AG04450 (cell line): ENCODE measurements at regions not wholly inside any gene's neighbourhood (a gene's known extent, or its start where the extent isn't known, plus 50 kb on each side); places are given as distances from the start of the nearest gene placed in this dataset.

Experiments
- CTCF ChIA-PET: fragments of 300-600, 350-600 bp; formaldehyde crosslinking; extraction: SDS; loops from one replicate; lab custom pipeline; 2022; ENCODE audit warnings: antibody characterized with exemption, inconsistent platforms; lab: Charles Lee
- POLR2A ChIA-PET: fragments of 350-600 bp; formaldehyde crosslinking; extraction: SDS; loops from one replicate; lab custom pipeline; 2021; ENCODE audit warnings: antibody characterized with exemption, inconsistent platforms; lab: Yijun Ruan, JAX
- DNase-seq: peaks from one replicate; pipeline ENCODE4 v3.0.0-alpha.2; 2011; ENCODE audit warnings: low read depth, low spot score
- H3K27ac ChIP-seq: one replicate; pipeline ENCODE4 v1.5.1; 2012; ENCODE audit warnings: low read depth, low read length, control low read depth
- H3K27me3 ChIP-seq: one replicate; pipeline ENCODE4 v1.6.0; 2012; ENCODE audit warnings: low read length; ENCODE audit not compliant: control insufficient read depth, insufficient read depth
- H3K4me3 ChIP-seq: 2 replicates; pipeline ENCODE4 v1.5.1; 2011; ENCODE audit warnings: mild to moderate bottlenecking, low read depth, low read length, control low read depth
- H3K9me3 ChIP-seq: 2 replicates; pipeline ENCODE4 v1.5.1; 2012; ENCODE audit warnings: low read length; ENCODE audit not compliant: control insufficient read depth, insufficient read depth
- CTCF ChIP-seq: IDR thresholded peaks from 2 replicates; pipeline ENCODE4 v1.5.1; 2011; ENCODE audit warnings: low read depth, low read length, control low read depth, inconsistent platforms

- no peak for DNase-seq
- no peak for TF ChIP-seq CTCF
- Histone ChIP-seq H3K4me3 (no peak overlapping the region), H3K27ac (no peak overlapping the region), H3K27me3 (no peaks in the 10 kb centered on the region), H3K9me3 (no peaks in the 10 kb centered on the region)
- CTCF ChIA-PET, result no interaction called here
- POLR2A ChIA-PET, result no interaction called here
Measured at GRCh38 chr3:147807776-147808175, 398.6 kb downstream of the ZIC1 start.

- ChIA-PET CTCF (no interaction called here), POLR2A (no interaction called here)
- DNase-seq, result no peak
- TF ChIP-seq CTCF, result no peak
- H3K27me3 ChIP-seq, result no peaks in the 10 kb centered on the region
- H3K27ac ChIP-seq, result no peak overlapping the region
- H3K9me3 ChIP-seq, result no peaks in the 10 kb centered on the region
- H3K4me3 ChIP-seq, result no peak overlapping the region
Measured at GRCh38 chr3:147809206-147809605, 400.0 kb downstream of the ZIC1 start.

- no peak for TF ChIP-seq CTCF
- no peaks in the 10 kb centered on the region for H3K9me3 ChIP-seq
- no peak overlapping the region for H3K27ac ChIP-seq
- CTCF ChIA-PET, result no interaction called here
- H3K4me3 ChIP-seq, result no peak overlapping the region
- H3K27me3 ChIP-seq, result no peaks in the 10 kb centered on the region
- no peak for DNase-seq
- POLR2A ChIA-PET, result no interaction called here
Measured at GRCh38 chr3:147812186-147812911, 403.2 kb downstream of the ZIC1 start.

- H3K27ac ChIP-seq, result no peak overlapping the region
- H3K9me3 ChIP-seq, result no peaks in the 10 kb centered on the region
- ChIA-PET CTCF (no interaction called here), POLR2A (no interaction called here)
- no peak for DNase-seq
- TF ChIP-seq CTCF, result no peak
- H3K27me3 ChIP-seq, result no peaks in the 10 kb centered on the region
- no peak overlapping the region for H3K4me3 ChIP-seq
Measured at GRCh38 chr3:147813256-147813655, 404.1 kb downstream of the ZIC1 start.

GRCh38 chr3:147816752-147817151 is 407.6 kb downstream of the ZIC1 start:
- Histone ChIP-seq H3K9me3 (no peaks in the 10 kb centered on the region), H3K27me3 (no peaks in the 10 kb centered on the region), H3K4me3 (no peak overlapping the region), H3K27ac (no peak overlapping the region)
- POLR2A ChIA-PET, result no interaction called here
- no peak for TF ChIP-seq CTCF
- CTCF ChIA-PET, result no interaction called here
- no peak for DNase-seq
